ENCODE measurements at regions not wholly inside any gene's neighbourhood (a gene's known extent, or its start where the extent isn't known, plus 50 kb on each side); places are given as distances from the start of the nearest gene placed in this dataset.

DNA sequence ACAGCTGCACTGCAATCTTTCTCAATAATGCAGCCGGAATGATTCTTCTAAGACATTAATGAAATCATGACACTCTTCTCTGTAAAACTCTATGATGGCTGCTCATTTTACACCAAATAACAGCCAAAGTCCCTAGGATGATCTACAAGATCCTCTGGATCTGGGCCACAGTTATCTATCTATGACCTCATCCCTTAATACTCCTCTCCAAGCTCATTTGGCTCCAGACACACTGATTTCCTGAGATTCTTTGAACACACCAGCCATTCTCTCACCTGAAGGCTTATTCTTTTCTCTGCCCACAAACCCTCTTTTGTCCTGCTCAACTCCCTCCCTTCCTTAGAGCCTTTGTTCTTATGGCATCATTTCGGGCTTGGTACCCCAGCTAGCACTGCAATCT is 577.4 kb upstream of the ANKRD30A start:
- TF ChIP-seq YY1 (IDR thresholded peaks at IDR 0.05; ENCODE audit: low read depth) (no peak), EP300 (IDR thresholded peaks at IDR 0.05; ENCODE audit: borderline replicate concordance) (no peak), RAD21 (IDR thresholded peaks at IDR 0.05; ENCODE audit: low read depth) (no peak), CEBPB (IDR thresholded peaks at IDR 0.05) (no peak)
- TF ChIP-seq, protein P1, sequence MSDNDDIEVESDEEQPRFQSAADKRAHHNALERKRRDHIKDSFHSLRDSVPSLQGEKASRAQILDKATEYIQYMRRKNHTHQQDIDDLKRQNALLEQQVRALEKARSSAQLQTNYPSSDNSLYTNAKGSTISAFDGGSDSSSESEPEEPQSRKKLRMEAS (IDR thresholded peaks at IDR 0.05), result no peak
- TF ChIP-seq, protein P2, sequence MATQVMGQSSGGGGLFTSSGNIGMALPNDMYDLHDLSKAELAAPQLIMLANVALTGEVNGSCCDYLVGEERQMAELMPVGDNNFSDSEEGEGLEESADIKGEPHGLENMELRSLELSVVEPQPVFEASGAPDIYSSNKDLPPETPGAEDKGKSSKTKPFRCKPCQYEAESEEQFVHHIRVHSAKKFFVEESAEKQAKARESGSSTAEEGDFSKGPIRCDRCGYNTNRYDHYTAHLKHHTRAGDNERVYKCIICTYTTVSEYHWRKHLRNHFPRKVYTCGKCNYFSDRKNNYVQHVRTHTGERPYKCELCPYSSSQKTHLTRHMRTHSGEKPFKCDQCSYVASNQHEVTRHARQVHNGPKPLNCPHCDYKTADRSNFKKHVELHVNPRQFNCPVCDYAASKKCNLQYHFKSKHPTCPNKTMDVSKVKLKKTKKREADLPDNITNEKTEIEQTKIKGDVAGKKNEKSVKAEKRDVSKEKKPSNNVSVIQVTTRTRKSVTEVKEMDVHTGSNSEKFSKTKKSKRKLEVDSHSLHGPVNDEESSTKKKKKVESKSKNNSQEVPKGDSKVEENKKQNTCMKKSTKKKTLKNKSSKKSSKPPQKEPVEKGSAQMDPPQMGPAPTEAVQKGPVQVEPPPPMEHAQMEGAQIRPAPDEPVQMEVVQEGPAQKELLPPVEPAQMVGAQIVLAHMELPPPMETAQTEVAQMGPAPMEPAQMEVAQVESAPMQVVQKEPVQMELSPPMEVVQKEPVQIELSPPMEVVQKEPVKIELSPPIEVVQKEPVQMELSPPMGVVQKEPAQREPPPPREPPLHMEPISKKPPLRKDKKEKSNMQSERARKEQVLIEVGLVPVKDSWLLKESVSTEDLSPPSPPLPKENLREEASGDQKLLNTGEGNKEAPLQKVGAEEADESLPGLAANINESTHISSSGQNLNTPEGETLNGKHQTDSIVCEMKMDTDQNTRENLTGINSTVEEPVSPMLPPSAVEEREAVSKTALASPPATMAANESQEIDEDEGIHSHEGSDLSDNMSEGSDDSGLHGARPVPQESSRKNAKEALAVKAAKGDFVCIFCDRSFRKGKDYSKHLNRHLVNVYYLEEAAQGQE (IDR thresholded peaks at IDR 0.05; ENCODE audit: low read depth), result no peak
